ENCODE measurements at regions not wholly inside any gene's neighbourhood (a gene's known extent, or its start where the extent isn't known, plus 50 kb on each side); places are given as distances from the start of the nearest gene placed in this dataset.

GRCh38 chr12:30807695-30808034 is 52.9 kb upstream of the CAPRIN2 start:
- no peaks in the 10 kb centered on the region for H3K36me3 Mint-ChIP-seq (ENCODE audit: insufficient read depth, unreplicated experiment)
- Histone ChIP-seq H3K27me3 (replicated peaks; ENCODE audit: control insufficient read depth, insufficient read depth, low read length) (no peaks in the 10 kb centered on the region), H3K36me3 (ENCODE audit: control insufficient read depth, insufficient read depth, low read length) (no peaks in the 10 kb centered on the region), H3K9me3 (peaks cover 12% of the 10 kb centered on the region), H3K4me3 (ENCODE audit: low read depth, low read length) (no peak overlapping the region), H3K4me1 (no peaks in the 10 kb centered on the region)
- no TSS peak for BruUV-seq (replicated peaks)
- no peak for DNase-seq
- H3K9me3 Mint-ChIP-seq (ENCODE audit: unreplicated experiment), result peaks cover 23% of the 10 kb centered on the region
- intact Hi-C loops (cut with micrococcal nuclease; ENCODE audit: unreplicated experiment), result loop anchor here (1.0 to 10.0 kb wide), 5 partner anchors 54 to 1288 kb away; partner anchors contain the start of gene IPO8
- H3K4me1 Mint-ChIP-seq (ENCODE audit: low read depth, unreplicated experiment), result no peaks in the 10 kb centered on the region
- H3K27me3 Mint-ChIP-seq (ENCODE audit: insufficient read depth, unreplicated experiment), result peaks cover 6% of the 10 kb centered on the region
- H3K27ac Mint-ChIP-seq (ENCODE audit: unreplicated experiment), result no peak overlapping the region
- CTCF ChIA-PET, result interaction anchor here (0.7 to 2.8 kb wide), 2 partner anchors 54 to 1301 kb away, joined by 4 to 19 read pairs; partner anchors contain the start of gene CAPRIN2
- POLR2A ChIA-PET, result no interaction called here
- no peak for TF ChIP-seq CTCF (IDR thresholded peaks at IDR 0.05; ENCODE audit: insufficient read depth in 1 of 2, low read depth in 1 of 2, low read length in 1 of 2, severe bottlenecking in 1 of 2, unreplicated experiment in 1 of 2)
- H3K4me3 Mint-ChIP-seq (ENCODE audit: unreplicated experiment), result no peak overlapping the region

- H3K4me1 Mint-ChIP-seq (ENCODE audit: low read depth, unreplicated experiment), result no peaks in the 10 kb centered on the region
- Histone ChIP-seq H3K4me1 (no peaks in the 10 kb centered on the region), H3K36me3 (ENCODE audit: control insufficient read depth, insufficient read depth, low read length) (no peaks in the 10 kb centered on the region), H3K4me3 (ENCODE audit: low read depth, low read length) (no peak overlapping the region), H3K27me3 (replicated peaks; ENCODE audit: control insufficient read depth, insufficient read depth, low read length) (no peaks in the 10 kb centered on the region), H3K9me3 (peaks cover 14% of the 10 kb centered on the region)
- peak; percentile 80 to 94 for TF ChIP-seq CTCF (IDR thresholded peaks at IDR 0.05; ENCODE audit: insufficient read depth in 1 of 2, low read depth in 1 of 2, low read length in 1 of 2, severe bottlenecking in 1 of 2, unreplicated experiment in 1 of 2)
- ChIA-PET CTCF (interaction anchor here (0.7 to 2.8 kb wide), 3 partner anchors 14 to 1300 kb away, joined by 4 to 19 read pairs (median 5); partner anchors contain the start of gene CAPRIN2), POLR2A (no interaction called here)
- H3K27ac Mint-ChIP-seq (ENCODE audit: unreplicated experiment), result no peak overlapping the region
- intact Hi-C loops (cut with micrococcal nuclease; ENCODE audit: unreplicated experiment), result loop anchor here (1.0 to 10.0 kb wide), 5 partner anchors 54 to 1288 kb away; partner anchors contain the start of gene IPO8
- H3K9me3 Mint-ChIP-seq (ENCODE audit: unreplicated experiment), result peaks cover 23% of the 10 kb centered on the region
- BruUV-seq (replicated peaks), result no TSS peak
- peaks cover 6% of the 10 kb centered on the region for H3K27me3 Mint-ChIP-seq (ENCODE audit: insufficient read depth, unreplicated experiment)
- no peaks in the 10 kb centered on the region for H3K36me3 Mint-ChIP-seq (ENCODE audit: insufficient read depth, unreplicated experiment)
- DNase-seq, result peak in 1 of 2 experiments; percentile 74
- H3K4me3 Mint-ChIP-seq (ENCODE audit: unreplicated experiment), result no peak overlapping the region
Observed at GRCh38 chr12:30806989-30807694, 52.4 kb upstream of the CAPRIN2 start.

- Histone ChIP-seq H3K36me3 (ENCODE audit: control insufficient read depth, insufficient read depth, low read length) (no peaks in the 10 kb centered on the region), H3K4me3 (ENCODE audit: low read depth, low read length) (no peak overlapping the region), H3K4me1 (no peaks in the 10 kb centered on the region), H3K27me3 (replicated peaks; ENCODE audit: control insufficient read depth, insufficient read depth, low read length) (no peaks in the 10 kb centered on the region), H3K9me3 (peaks cover 14% of the 10 kb centered on the region)
- no peak for DNase-seq
- no peak for TF ChIP-seq CTCF (IDR thresholded peaks at IDR 0.05; ENCODE audit: insufficient read depth in 1 of 2, low read depth in 1 of 2, low read length in 1 of 2, severe bottlenecking in 1 of 2, unreplicated experiment in 1 of 2)
- no TSS peak for BruUV-seq (replicated peaks)
- Mint-ChIP-seq H3K27me3 (ENCODE audit: insufficient read depth, unreplicated experiment) (peaks cover 6% of the 10 kb centered on the region), H3K9me3 (ENCODE audit: unreplicated experiment) (peaks cover 23% of the 10 kb centered on the region), H3K4me3 (ENCODE audit: unreplicated experiment) (no peak overlapping the region), H3K4me1 (ENCODE audit: low read depth, unreplicated experiment) (no peaks in the 10 kb centered on the region), H3K36me3 (ENCODE audit: insufficient read depth, unreplicated experiment) (no peaks in the 10 kb centered on the region), H3K27ac (ENCODE audit: unreplicated experiment) (no peak overlapping the region)
- intact Hi-C loops (cut with micrococcal nuclease; ENCODE audit: unreplicated experiment), result loop anchor here (10.0 kb wide), 1 partner anchor 521 kb away; no protein-coding TSS in a partner anchor
- CTCF ChIA-PET, result interaction anchor here (0.7 to 2.8 kb wide), 4 partner anchors 13 to 1285 kb away, joined by 3 to 19 read pairs (median 4); partner anchors contain the start of gene CAPRIN2
- POLR2A ChIA-PET, result no interaction called here
Observed at GRCh38 chr12:30805959-30806358, 51.2 kb upstream of the CAPRIN2 start.
